ENCODE measurements at regions not wholly inside any gene's neighbourhood (a gene's known extent, or its start where the extent isn't known, plus 50 kb on each side); places are given as distances from the start of the nearest gene placed in this dataset.

GRCh38 chr6:11835065-11835464 is 56.5 kb upstream of the ADTRP start:
- Histone ChIP-seq H3K27me3 (ENCODE audit: insufficient read depth, poor library complexity, severe bottlenecking) (no peaks in the 10 kb centered on the region), H3K4me3 (replicated peaks; ENCODE audit: insufficient read depth, low read length) (no peak overlapping the region), H3K27ac (replicated peaks) (no peak overlapping the region)
- no peak for TF ChIP-seq CTCF (IDR thresholded peaks at IDR 0.05; ENCODE audit: insufficient read depth, low read length)
- no peak for TF ChIP-seq REST (IDR thresholded peaks at IDR 0.05; ENCODE audit: insufficient replicate concordance, low read depth)
- no peak for TF ChIP-seq SPI1 (IDR thresholded peaks at IDR 0.05; ENCODE audit: borderline replicate concordance, low read depth)
- no peak for TF ChIP-seq POLR2AphosphoS5 (IDR thresholded peaks at IDR 0.05; ENCODE audit: low read depth)
- TF ChIP-seq GABPA (IDR thresholded peaks at IDR 0.05; ENCODE audit: low read depth), result no peak
- no peak for DNase-seq (ENCODE audit: low read depth in 1 of 2, low spot score in 1 of 2)

GRCh38 chr6:11833626-11834592 is 55.3 kb upstream of the ADTRP start:
- DNase-seq (ENCODE audit: low read depth in 1 of 2, low spot score in 1 of 2), result no peak
- H3K27me3 ChIP-seq (ENCODE audit: insufficient read depth, poor library complexity, severe bottlenecking), result no peaks in the 10 kb centered on the region
- H3K27ac ChIP-seq (replicated peaks), result no peak overlapping the region
- no peak overlapping the region for H3K4me3 ChIP-seq (replicated peaks; ENCODE audit: insufficient read depth, low read length)
- TF ChIP-seq REST (IDR thresholded peaks at IDR 0.05; ENCODE audit: insufficient replicate concordance, low read depth), result no peak
- TF ChIP-seq GABPA (IDR thresholded peaks at IDR 0.05; ENCODE audit: low read depth), result no peak
- TF ChIP-seq POLR2AphosphoS5 (IDR thresholded peaks at IDR 0.05; ENCODE audit: low read depth), result no peak
- TF ChIP-seq CTCF (IDR thresholded peaks at IDR 0.05; ENCODE audit: insufficient read depth, low read length), result no peak
- no peak for TF ChIP-seq SPI1 (IDR thresholded peaks at IDR 0.05; ENCODE audit: borderline replicate concordance, low read depth)

- H3K27ac ChIP-seq (replicated peaks), result no peak overlapping the region
- H3K4me3 ChIP-seq (replicated peaks; ENCODE audit: insufficient read depth, low read length), result no peak overlapping the region
- no peak for TF ChIP-seq SPI1 (IDR thresholded peaks at IDR 0.05; ENCODE audit: borderline replicate concordance, low read depth)
- TF ChIP-seq CTCF (IDR thresholded peaks at IDR 0.05; ENCODE audit: insufficient read depth, low read length), result no peak
- TF ChIP-seq REST (IDR thresholded peaks at IDR 0.05; ENCODE audit: insufficient replicate concordance, low read depth), result no peak
- H3K27me3 ChIP-seq (ENCODE audit: insufficient read depth, poor library complexity, severe bottlenecking), result no peaks in the 10 kb centered on the region
- DNase-seq (ENCODE audit: low read depth in 1 of 2, low spot score in 1 of 2), result no peak
These were observed 53.0 kb upstream of the ADTRP start for GRCh38 chr6:11831653-11832052.

Data from HL-60 (cell line).